Mesenchymal stem cell (in vitro differentiated cells and primary cell): ENCODE measurements at regions not wholly inside any gene's neighbourhood (a gene's known extent, or its start where the extent isn't known, plus 50 kb on each side); places are given as distances from the start of the nearest gene placed in this dataset.

Experiments
- DNase-seq: peaks from one replicate; pipeline ENCODE4 v3.0.0-alpha.2; 2013
- H2AFZ ChIP-seq: one replicate; pipeline ENCODE4 v1.6.1; 2013; ENCODE audit warnings: low read depth, mild to moderate bottlenecking, control low read depth, inconsistent platforms, low read length, moderate library complexity
- H2AK5ac ChIP-seq: 2 replicates; pipeline ENCODE4 v1.6.1; 2013; ENCODE audit warnings: low read length, moderate library complexity, mild to moderate bottlenecking, inconsistent platforms; ENCODE audit not compliant: severe bottlenecking
- H2BK120ac ChIP-seq: one replicate; pipeline ENCODE4 v1.6.1; 2013; ENCODE audit warnings: low read depth, mild to moderate bottlenecking, inconsistent platforms, low read length, moderate library complexity
- H2BK12ac ChIP-seq, 2 experiments: one replicate each; pipeline ENCODE4 v1.6.1; 2013; ENCODE audit warnings: inconsistent platforms in 2 of 2, low read length in 2 of 2, mild to moderate bottlenecking in 2 of 2, moderate library complexity in 2 of 2, control low read depth in 1 of 2
- H2BK15ac ChIP-seq: one replicate; pipeline ENCODE4 v1.6.1; 2013; ENCODE audit warnings: mild to moderate bottlenecking, low read depth, inconsistent platforms; ENCODE audit not compliant: poor library complexity, severe bottlenecking
- H2BK5ac ChIP-seq: 2 replicates; pipeline ENCODE4 v1.6.1; 2013; ENCODE audit warnings: low read depth, mild to moderate bottlenecking, low read length, control low read depth, inconsistent platforms; ENCODE audit not compliant: poor library complexity, severe bottlenecking
- H3K14ac ChIP-seq, 2 experiments: one replicate each; pipeline ENCODE4 v1.6.1; 2013; ENCODE audit warnings: inconsistent platforms in 2 of 2, low read length in 2 of 2, control low read depth in 1 of 2, mild to moderate bottlenecking in 1 of 2, moderate library complexity in 1 of 2
- H3K18ac ChIP-seq, 2 experiments: one replicate each; pipeline ENCODE4 v1.6.1; 2013; ENCODE audit warnings: inconsistent platforms in 2 of 2, low read length in 2 of 2, control low read depth in 1 of 2, low read depth in 1 of 2, mild to moderate bottlenecking in 1 of 2
- H3K23ac ChIP-seq, 2 experiments: one replicate each; pipeline ENCODE4 v1.6.1; 2013; ENCODE audit warnings: inconsistent platforms in 2 of 2, low read length in 2 of 2, mild to moderate bottlenecking in 2 of 2, moderate library complexity in 2 of 2, control low read depth in 1 of 2
- H3K27ac ChIP-seq: 2 replicates; pipeline ENCODE4 v1.5.1; 2013; ENCODE audit warnings: mild to moderate bottlenecking, moderate library complexity, low read length, control low read depth, inconsistent platforms; ENCODE audit not compliant: poor library complexity, severe bottlenecking
- H3K27me3 ChIP-seq, 2 experiments: 2 replicates each; pipeline versions ENCODE4 v1.6.1 to v1.7.0; 2013; ENCODE audit warnings: low read length in 2 of 2, mild to moderate bottlenecking in 2 of 2, moderate library complexity in 2 of 2, control low read depth in 1 of 2, inconsistent platforms in 1 of 2; ENCODE audit not compliant: control insufficient read depth in 1 of 2, insufficient read depth in 1 of 2
- H3K36me3 ChIP-seq, 2 experiments: 2 replicates each; pipeline versions ENCODE4 v1.6.1 to v1.7.0; 2013; ENCODE audit warnings: low read length in 2 of 2, control low read depth in 1 of 2, inconsistent platforms in 1 of 2, low read depth in 1 of 2, mild to moderate bottlenecking in 1 of 2; ENCODE audit not compliant: insufficient read depth in 2 of 2, control insufficient read depth in 1 of 2
- H3K4ac ChIP-seq, 2 experiments: one replicate each; pipeline ENCODE4 v1.6.1; 2013; ENCODE audit warnings: inconsistent platforms in 2 of 2, low read length in 2 of 2, mild to moderate bottlenecking in 2 of 2, moderate library complexity in 2 of 2, control low read depth in 1 of 2, low read depth in 1 of 2
- H3K4me1 ChIP-seq: 2 replicates; pipeline ENCODE4 v1.6.1; 2013; ENCODE audit warnings: low read depth, low read length, control low read depth; ENCODE audit not compliant: control insufficient read depth, insufficient read depth
- H3K4me2 ChIP-seq: 2 replicates; pipeline ENCODE4 v1.6.1; 2013; ENCODE audit warnings: low read length, mild to moderate bottlenecking, inconsistent platforms; ENCODE audit not compliant: poor library complexity, severe bottlenecking
- H3K4me3 ChIP-seq, 2 experiments: 2 replicates each; pipeline versions ENCODE4 v1.5.1 to v1.7.0; 2013; ENCODE audit warnings: low read length in 2 of 2, mild to moderate bottlenecking in 2 of 2, control low read depth in 1 of 2, low read depth in 1 of 2; ENCODE audit not compliant: insufficient read depth in 1 of 2
- H3K79me1 ChIP-seq: replicated peaks from 2 replicates; pipeline ENCODE4 v1.6.1; 2013; ENCODE audit warnings: mild to moderate bottlenecking, control low read depth, low read length, inconsistent platforms; ENCODE audit not compliant: poor library complexity, severe bottlenecking
- H3K9ac ChIP-seq: 2 replicates; pipeline ENCODE4 v1.7.0; 2013; ENCODE audit warnings: mild to moderate bottlenecking, low read length, moderate library complexity
- H3K9me3 ChIP-seq: 2 replicates; pipeline ENCODE4 v1.7.0; 2013; ENCODE audit warnings: mild to moderate bottlenecking, low read length; ENCODE audit not compliant: control insufficient read depth
- H4K8ac ChIP-seq: one replicate; pipeline ENCODE4 v1.6.1; 2013; ENCODE audit warnings: inconsistent platforms, mild to moderate bottlenecking, low read length, moderate library complexity
- H4K91ac ChIP-seq: one replicate; pipeline ENCODE4 v1.6.1; 2013; ENCODE audit warnings: mild to moderate bottlenecking, low read length, inconsistent platforms
- WGBS: methylation state at CpG from one replicate; pipeline ENCODE4 v1.1.7; 2013; ENCODE audit warnings: mixed read lengths; 5-methylcytosine and 5-hydroxymethylcytosine counted together

- H3K27ac ChIP-seq = no peak overlapping the region
- peak overlapping the region in 1 of 2 experiments; percentile 26 for H3K14ac ChIP-seq
- no peak overlapping the region for H3K23ac ChIP-seq
- H3K79me1 ChIP-seq = no peaks in the 10 kb centered on the region
- no peak overlapping the region for H2AFZ ChIP-seq
- H4K8ac ChIP-seq = no peak overlapping the region
- H3K36me3 ChIP-seq = no peaks in the 10 kb centered on the region
- H3K4me2 ChIP-seq = no peak overlapping the region
- H3K9me3 ChIP-seq = no peaks in the 10 kb centered on the region
- H3K18ac ChIP-seq = no peak overlapping the region
- no peaks in the 10 kb centered on the region for H3K27me3 ChIP-seq
- no peak overlapping the region for H3K4ac ChIP-seq
- no peaks in the 10 kb centered on the region for H3K4me1 ChIP-seq
- no peak overlapping the region for H2BK15ac ChIP-seq
- no peak overlapping the region for H3K4me3 ChIP-seq
- H2BK120ac ChIP-seq = no peak overlapping the region
- DNase-seq = no peak
- no peak overlapping the region for H2BK12ac ChIP-seq
- peak overlapping the region; percentile 3 for H4K91ac ChIP-seq
- H2BK5ac ChIP-seq = no peak overlapping the region
- H2AK5ac ChIP-seq = no peak overlapping the region
- no peak overlapping the region for H3K9ac ChIP-seq
Measured at GRCh38 chr13:102472650-102473049, 70.8 kb upstream of the FGF14 start.

GRCh38 chr13:102470283-102470917 lies 68.6 kb upstream of the FGF14 start:
- no peaks in the 10 kb centered on the region for H3K4me1 ChIP-seq
- H3K14ac ChIP-seq = no peak overlapping the region
- no peak overlapping the region for H2BK5ac ChIP-seq
- no peak overlapping the region for H2BK120ac ChIP-seq
- no peak overlapping the region for H3K4me2 ChIP-seq
- no peak overlapping the region for H3K27ac ChIP-seq
- WGBS = 65% methylated on average over 3 of the region's 3 CpGs
- H3K4me3 ChIP-seq = no peak overlapping the region
- H2BK12ac ChIP-seq = no peak overlapping the region
- no peak overlapping the region for H3K23ac ChIP-seq
- H4K8ac ChIP-seq = no peak overlapping the region
- H3K79me1 ChIP-seq = no peaks in the 10 kb centered on the region
- H3K18ac ChIP-seq = no peak overlapping the region
- H3K9me3 ChIP-seq = no peaks in the 10 kb centered on the region
- H2AFZ ChIP-seq = no peak overlapping the region
- H4K91ac ChIP-seq = no peak overlapping the region
- H3K27me3 ChIP-seq = no peaks in the 10 kb centered on the region
- no peak overlapping the region for H2BK15ac ChIP-seq
- H3K4ac ChIP-seq = no peak overlapping the region
- no peaks in the 10 kb centered on the region for H3K36me3 ChIP-seq
- H2AK5ac ChIP-seq = no peak overlapping the region
- DNase-seq = no peak
- no peak overlapping the region for H3K9ac ChIP-seq

GRCh38 chr13:102466610-102467190 lies 64.9 kb upstream of the FGF14 start:
- no peak overlapping the region for H2AK5ac ChIP-seq
- no peaks in the 10 kb centered on the region for H3K4me1 ChIP-seq
- H3K23ac ChIP-seq = no peak overlapping the region
- no peak overlapping the region for H2BK15ac ChIP-seq
- no peaks in the 10 kb centered on the region for H3K27me3 ChIP-seq
- H3K9ac ChIP-seq = no peak overlapping the region
- H2BK120ac ChIP-seq = no peak overlapping the region
- WGBS = 71% methylated on average over 3 of the region's 3 CpGs
- no peak overlapping the region for H3K4me3 ChIP-seq
- H3K14ac ChIP-seq = no peak overlapping the region
- H3K36me3 ChIP-seq = no peaks in the 10 kb centered on the region
- no peaks in the 10 kb centered on the region for H3K79me1 ChIP-seq
- no peak overlapping the region for H2BK5ac ChIP-seq
- DNase-seq = no peak
- H2BK12ac ChIP-seq = no peak overlapping the region
- no peak overlapping the region for H4K8ac ChIP-seq
- no peak overlapping the region for H3K4me2 ChIP-seq
- no peak overlapping the region for H4K91ac ChIP-seq
- H3K18ac ChIP-seq = no peak overlapping the region
- H3K27ac ChIP-seq = no peak overlapping the region
- no peaks in the 10 kb centered on the region for H3K9me3 ChIP-seq
- no peak overlapping the region for H3K4ac ChIP-seq
- no peak overlapping the region for H2AFZ ChIP-seq

- no peaks in the 10 kb centered on the region for H3K4me1 ChIP-seq
- H3K79me1 ChIP-seq = no peaks in the 10 kb centered on the region
- no peak overlapping the region for H2BK120ac ChIP-seq
- H3K14ac ChIP-seq = no peak overlapping the region
- no peak overlapping the region for H4K8ac ChIP-seq
- H3K27me3 ChIP-seq = peaks cover 0 to 6% of the 10 kb centered on the region in 2 experiments
- H3K4me2 ChIP-seq = no peak overlapping the region
- H3K9me3 ChIP-seq = no peaks in the 10 kb centered on the region
- no peak overlapping the region for H3K18ac ChIP-seq
- H2AFZ ChIP-seq = no peak overlapping the region
- no peak overlapping the region for H2BK12ac ChIP-seq
- no peak for DNase-seq
- WGBS = 87% methylated on average over 2 of the region's 3 CpGs
- no peak overlapping the region for H3K9ac ChIP-seq
- no peak overlapping the region for H3K23ac ChIP-seq
- H3K4me3 ChIP-seq = no peak overlapping the region
- H2BK5ac ChIP-seq = no peak overlapping the region
- H3K4ac ChIP-seq = no peak overlapping the region
- no peak overlapping the region for H3K27ac ChIP-seq
- no peak overlapping the region for H2AK5ac ChIP-seq
- H4K91ac ChIP-seq = no peak overlapping the region
- no peaks in the 10 kb centered on the region for H3K36me3 ChIP-seq
- no peak overlapping the region for H2BK15ac ChIP-seq
Measured at GRCh38 chr13:102462570-102462969, 60.7 kb upstream of the FGF14 start.
